ENCODE measurements at regions not wholly inside any gene's neighbourhood (a gene's known extent, or its start where the extent isn't known, plus 50 kb on each side); places are given as distances from the start of the nearest gene placed in this dataset.

- TF ChIP-seq CTCF (conservative IDR thresholded peaks at IDR 0.05; ENCODE audit: low read length) (no peak), EZH2phosphoT487 (IDR thresholded peaks at IDR 0.05; ENCODE audit: borderline replicate concordance) (no peak)
Measured at GRCh38 chr16:29319726-29320125, 86.8 kb downstream of the NPIPB11 start.

All from Loucy (cell line).